Testis (tissue), 2 donors: ENCODE measurements at regions not wholly inside any gene's neighbourhood (a gene's known extent, or its start where the extent isn't known, plus 50 kb on each side); places are given as distances from the start of the nearest gene placed in this dataset.

Experiments used
- CTCF ChIP-seq, 3 experiments: fragments of 450-650 bp in 2 of 3; fragments of 200-600 bp in 1 of 3; sonication (generic) in 1 of 3; IDR thresholded peaks; one replicate each; pipeline ENCODE4 v1.5.1; 2016 to 2019; ENCODE audit warnings: antibody characterized with exemption in 3 of 3, mild to moderate bottlenecking in 2 of 3, moderate library complexity in 1 of 3
- POLR2A ChIP-seq: fragments of 450-650 bp; IDR thresholded peaks from one replicate; pipeline ENCODE4 v1.6.1; 2017; ENCODE audit warnings: antibody characterized with exemption, mild to moderate bottlenecking, moderate library complexity

GRCh38 chr1:29683472-29683871 is 447.1 kb downstream of the PTPRU start:
- no peak for TF ChIP-seq CTCF (IDR thresholded peaks at IDR 0.05)
- TF ChIP-seq POLR2A = no peak
